ENCODE measurements at regions not wholly inside any gene's neighbourhood (a gene's known extent, or its start where the extent isn't known, plus 50 kb on each side); places are given as distances from the start of the nearest gene placed in this dataset.

GRCh38 chr2:145288650-145289496, 769.0 kb upstream of the ZEB2 start:
- Mint-ChIP-seq H3K4me1 (peaks cover 48% of the 10 kb centered on the region), H3K9me3 (no peaks in the 10 kb centered on the region), H3K36me3 (no peaks in the 10 kb centered on the region), H3K27me3 (ENCODE audit: low read depth) (no peaks in the 10 kb centered on the region), H3K4me3 (no peak overlapping the region), H3K27ac (peak overlapping the region; percentile 0)
- TF ChIP-seq, protein P1, sequence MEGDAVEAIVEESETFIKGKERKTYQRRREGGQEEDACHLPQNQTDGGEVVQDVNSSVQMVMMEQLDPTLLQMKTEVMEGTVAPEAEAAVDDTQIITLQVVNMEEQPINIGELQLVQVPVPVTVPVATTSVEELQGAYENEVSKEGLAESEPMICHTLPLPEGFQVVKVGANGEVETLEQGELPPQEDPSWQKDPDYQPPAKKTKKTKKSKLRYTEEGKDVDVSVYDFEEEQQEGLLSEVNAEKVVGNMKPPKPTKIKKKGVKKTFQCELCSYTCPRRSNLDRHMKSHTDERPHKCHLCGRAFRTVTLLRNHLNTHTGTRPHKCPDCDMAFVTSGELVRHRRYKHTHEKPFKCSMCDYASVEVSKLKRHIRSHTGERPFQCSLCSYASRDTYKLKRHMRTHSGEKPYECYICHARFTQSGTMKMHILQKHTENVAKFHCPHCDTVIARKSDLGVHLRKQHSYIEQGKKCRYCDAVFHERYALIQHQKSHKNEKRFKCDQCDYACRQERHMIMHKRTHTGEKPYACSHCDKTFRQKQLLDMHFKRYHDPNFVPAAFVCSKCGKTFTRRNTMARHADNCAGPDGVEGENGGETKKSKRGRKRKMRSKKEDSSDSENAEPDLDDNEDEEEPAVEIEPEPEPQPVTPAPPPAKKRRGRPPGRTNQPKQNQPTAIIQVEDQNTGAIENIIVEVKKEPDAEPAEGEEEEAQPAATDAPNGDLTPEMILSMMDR (IDR thresholded peaks at IDR 0.05; ENCODE audit: unreplicated experiment): no peak
- DNase-seq (ENCODE audit: low spot score in 2 of 2, unreplicated experiment in 2 of 2): no peak

DNA sequence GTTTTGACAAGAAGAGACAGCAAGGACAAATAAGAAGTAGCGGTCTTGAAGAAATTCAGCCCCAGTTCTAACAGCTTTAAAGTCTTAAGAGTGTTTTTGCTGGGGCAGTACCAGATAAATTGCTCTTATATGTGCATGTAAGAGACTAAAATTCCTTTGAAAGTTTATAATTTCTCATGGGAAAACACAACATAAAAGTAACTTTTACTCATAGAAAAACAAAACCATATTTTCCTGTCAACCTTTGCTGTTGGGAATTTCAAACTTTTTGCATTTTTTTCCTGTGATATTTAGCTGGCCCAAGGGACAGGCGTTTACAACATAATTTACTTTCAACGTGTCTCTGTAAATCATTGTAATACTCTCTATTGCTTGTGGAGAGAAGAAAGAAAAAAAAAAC, 767.8 kb upstream of the ZEB2 start:
- Mint-ChIP-seq H3K4me1 (peaks cover 47% of the 10 kb centered on the region), H3K27ac (no peak overlapping the region), H3K9me3 (peaks cover 4% of the 10 kb centered on the region), H3K36me3 (no peaks in the 10 kb centered on the region), H3K4me3 (no peak overlapping the region), H3K27me3 (ENCODE audit: low read depth) (no peaks in the 10 kb centered on the region)
- TF ChIP-seq, protein P1 (IDR thresholded peaks at IDR 0.05; ENCODE audit: unreplicated experiment): no peak
- DNase-seq (ENCODE audit: low spot score in 2 of 2, unreplicated experiment in 2 of 2): no peak

GRCh38 chr2:145286716-145287275, 766.9 kb upstream of the ZEB2 start:
- no peak for DNase-seq (ENCODE audit: low spot score in 2 of 2, unreplicated experiment in 2 of 2)
- H3K27me3 Mint-ChIP-seq (ENCODE audit: low read depth): no peaks in the 10 kb centered on the region
- peaks cover 7% of the 10 kb centered on the region for H3K36me3 Mint-ChIP-seq
- peak overlapping the region; percentile 4 for H3K4me3 Mint-ChIP-seq
- TF ChIP-seq, protein P1 (IDR thresholded peaks at IDR 0.05; ENCODE audit: unreplicated experiment): no peak
- peaks cover 13% of the 10 kb centered on the region for H3K9me3 Mint-ChIP-seq
- peaks cover 46% of the 10 kb centered on the region for H3K4me1 Mint-ChIP-seq
- peak overlapping the region; percentile 72 for H3K27ac Mint-ChIP-seq

GRCh38 chr2:145284551-145284950, 764.6 kb upstream of the ZEB2 start:
- no peak for DNase-seq (ENCODE audit: low spot score in 2 of 2, unreplicated experiment in 2 of 2)
- Mint-ChIP-seq H3K4me3 (no peak overlapping the region), H3K27me3 (ENCODE audit: low read depth) (no peaks in the 10 kb centered on the region), H3K4me1 (peaks cover 35% of the 10 kb centered on the region), H3K9me3 (peaks cover 24% of the 10 kb centered on the region), H3K27ac (no peak overlapping the region), H3K36me3 (peaks cover 11% of the 10 kb centered on the region)
- TF ChIP-seq, protein P1 (IDR thresholded peaks at IDR 0.05; ENCODE audit: unreplicated experiment): no peak

DNA sequence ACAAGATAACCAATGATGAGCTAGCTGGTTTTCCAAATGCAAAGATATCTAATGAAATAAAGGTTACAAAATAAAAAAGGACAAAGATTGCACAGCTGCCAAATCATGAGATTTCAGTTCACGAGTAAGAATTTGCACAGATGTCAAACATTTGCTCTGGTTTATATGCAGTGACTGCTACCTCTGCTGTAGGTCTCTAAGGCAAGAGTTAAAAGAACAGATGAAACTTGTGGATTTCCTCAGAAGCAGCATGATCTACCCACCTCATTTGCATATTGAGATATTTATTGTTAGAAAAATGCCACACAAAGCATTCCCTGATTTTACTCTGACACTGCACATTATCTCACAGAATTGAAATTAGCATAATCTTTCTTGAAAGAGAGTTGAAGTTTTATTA, 763.2 kb upstream of the ZEB2 start:
- Mint-ChIP-seq H3K4me3 (no peak overlapping the region), H3K4me1 (peaks cover 21% of the 10 kb centered on the region), H3K9me3 (peaks cover 24% of the 10 kb centered on the region), H3K27ac (no peak overlapping the region), H3K27me3 (ENCODE audit: low read depth) (no peaks in the 10 kb centered on the region), H3K36me3 (peaks cover 11% of the 10 kb centered on the region)
- TF ChIP-seq, protein P1 (IDR thresholded peaks at IDR 0.05; ENCODE audit: unreplicated experiment): no peak
- DNase-seq (ENCODE audit: low spot score in 2 of 2, unreplicated experiment in 2 of 2): no peak

Data from mesothelial cell of epicardium (in vitro differentiated cells).